ENCODE measurements at regions not wholly inside any gene's neighbourhood (a gene's known extent, or its start where the extent isn't known, plus 50 kb on each side); places are given as distances from the start of the nearest gene placed in this dataset.
A peak's percentile ranks its signal among the peaks of the same experiment; 100 is the strongest.

GRCh38 chr2:128720080-128721022, 401.7 kb upstream of the HS6ST1 start:
- POLR2A ChIA-PET: no interaction called here
- H3K27ac Mint-ChIP-seq: no peak overlapping the region
- peaks cover 8% of the 10 kb centered on the region for H3K9me3 Mint-ChIP-seq
- H3K4me3 Mint-ChIP-seq: no peak overlapping the region
- CTCF ChIA-PET: interaction anchor here (1.0 to 1.4 kb wide), 4 partner anchors 16 to 91 kb away, joined by 3 to 5 read pairs (median 4); no protein-coding TSS in a partner anchor
- peaks cover 6% of the 10 kb centered on the region for H3K4me1 Mint-ChIP-seq
- TF ChIP-seq GABPB1 (CRISPR knock-in tag; IDR thresholded peaks at IDR 0.05) (no peak), ESRRA (CRISPR knock-in tag; IDR thresholded peaks at IDR 0.05; ENCODE audit: borderline replicate concordance) (no peak), ARID4B (CRISPR knock-in tag; IDR thresholded peaks at IDR 0.05; ENCODE audit: borderline replicate concordance) (no peak), TCF7 (CRISPR knock-in tag; IDR thresholded peaks at IDR 0.05; ENCODE audit: low read depth) (no peak), TEAD1 (CRISPR knock-in tag; IDR thresholded peaks at IDR 0.05) (no peak), PREB (CRISPR knock-in tag; IDR thresholded peaks at IDR 0.05; ENCODE audit: borderline replicate concordance) (no peak), NFYB (CRISPR knock-in tag; conservative IDR thresholded peaks at IDR 0.05; ENCODE audit: low read depth) (no peak), ZSCAN18 (CRISPR knock-in tag; IDR thresholded peaks at IDR 0.05) (no peak)
- H3K27me3 Mint-ChIP-seq (ENCODE audit: low read depth): no peaks in the 10 kb centered on the region
- no peaks in the 10 kb centered on the region for H3K36me3 Mint-ChIP-seq
- ATAC-seq (peak; percentile 39; the same call in 1 of the 2 replicates), DNase-seq (ENCODE audit: low spot score) (no peak)

- H3K27me3 Mint-ChIP-seq (ENCODE audit: low read depth): no peaks in the 10 kb centered on the region
- ATAC-seq (no peak), DNase-seq (ENCODE audit: low spot score) (no peak)
- no peaks in the 10 kb centered on the region for H3K36me3 Mint-ChIP-seq
- no peak overlapping the region for H3K4me3 Mint-ChIP-seq
- peaks cover 8% of the 10 kb centered on the region for H3K9me3 Mint-ChIP-seq
- H3K27ac Mint-ChIP-seq: no peak overlapping the region
- ChIA-PET CTCF (interaction anchor here (1.1 to 1.4 kb wide), 3 partner anchors 15 to 92 kb away, joined by 3 to 5 read pairs (median 4); no protein-coding TSS in a partner anchor), POLR2A (no interaction called here)
- peaks cover 6% of the 10 kb centered on the region for H3K4me1 Mint-ChIP-seq
- no peak for TF ChIP-seq NR1H2 (CRISPR knock-in tag; IDR thresholded peaks at IDR 0.05)
- TF ChIP-seq ZNF121 (CRISPR knock-in tag; IDR thresholded peaks at IDR 0.05): no peak
- TF ChIP-seq MLX (CRISPR knock-in tag; IDR thresholded peaks at IDR 0.05): no peak
- no peak for TF ChIP-seq NFYB (CRISPR knock-in tag; conservative IDR thresholded peaks at IDR 0.05; ENCODE audit: low read depth)
- no peak for TF ChIP-seq ESRRA (CRISPR knock-in tag; IDR thresholded peaks at IDR 0.05; ENCODE audit: borderline replicate concordance)
- no peak for TF ChIP-seq ZSCAN18 (CRISPR knock-in tag; IDR thresholded peaks at IDR 0.05)
- TF ChIP-seq, protein P1, sequence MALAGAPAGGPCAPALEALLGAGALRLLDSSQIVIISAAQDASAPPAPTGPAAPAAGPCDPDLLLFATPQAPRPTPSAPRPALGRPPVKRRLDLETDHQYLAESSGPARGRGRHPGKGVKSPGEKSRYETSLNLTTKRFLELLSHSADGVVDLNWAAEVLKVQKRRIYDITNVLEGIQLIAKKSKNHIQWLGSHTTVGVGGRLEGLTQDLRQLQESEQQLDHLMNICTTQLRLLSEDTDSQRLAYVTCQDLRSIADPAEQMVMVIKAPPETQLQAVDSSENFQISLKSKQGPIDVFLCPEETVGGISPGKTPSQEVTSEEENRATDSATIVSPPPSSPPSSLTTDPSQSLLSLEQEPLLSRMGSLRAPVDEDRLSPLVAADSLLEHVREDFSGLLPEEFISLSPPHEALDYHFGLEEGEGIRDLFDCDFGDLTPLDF (CRISPR knock-in tag; IDR thresholded peaks at IDR 0.05): no peak
- TF ChIP-seq ZNF416 (CRISPR knock-in tag; IDR thresholded peaks at IDR 0.05): no peak
- no peak for TF ChIP-seq ZBTB21 (CRISPR knock-in tag; IDR thresholded peaks at IDR 0.05; ENCODE audit: borderline replicate concordance)
- TF ChIP-seq HMGXB4 (CRISPR knock-in tag; IDR thresholded peaks at IDR 0.05): no peak
- TF ChIP-seq, protein P2, sequence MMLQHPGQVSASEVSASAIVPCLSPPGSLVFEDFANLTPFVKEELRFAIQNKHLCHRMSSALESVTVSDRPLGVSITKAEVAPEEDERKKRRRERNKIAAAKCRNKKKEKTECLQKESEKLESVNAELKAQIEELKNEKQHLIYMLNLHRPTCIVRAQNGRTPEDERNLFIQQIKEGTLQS (CRISPR knock-in tag; conservative IDR thresholded peaks at IDR 0.05): no peak
- TF ChIP-seq, protein P3, sequence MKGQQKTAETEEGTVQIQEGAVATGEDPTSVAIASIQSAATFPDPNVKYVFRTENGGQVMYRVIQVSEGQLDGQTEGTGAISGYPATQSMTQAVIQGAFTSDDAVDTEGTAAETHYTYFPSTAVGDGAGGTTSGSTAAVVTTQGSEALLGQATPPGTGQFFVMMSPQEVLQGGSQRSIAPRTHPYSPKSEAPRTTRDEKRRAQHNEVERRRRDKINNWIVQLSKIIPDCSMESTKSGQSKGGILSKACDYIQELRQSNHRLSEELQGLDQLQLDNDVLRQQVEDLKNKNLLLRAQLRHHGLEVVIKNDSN (CRISPR knock-in tag; IDR thresholded peaks at IDR 0.05): no peak
- TF ChIP-seq NR2C2 (CRISPR knock-in tag; IDR thresholded peaks at IDR 0.05): no peak
- TF ChIP-seq ELF4 (CRISPR knock-in tag; IDR thresholded peaks at IDR 0.05; ENCODE audit: low read depth): no peak
Measured at GRCh38 chr2:128721096-128721495, 402.4 kb upstream of the HS6ST1 start.
